HL-60 (cell line): ENCODE measurements at regions not wholly inside any gene's neighbourhood (a gene's known extent, or its start where the extent isn't known, plus 50 kb on each side); places are given as distances from the start of the nearest gene placed in this dataset.

Experiments used
- CTCF ChIP-seq: IDR thresholded peaks from one replicate; pipeline ENCODE4 v1.5.1; 2011; ENCODE audit warnings: low read length, control low read depth, inconsistent platforms; ENCODE audit not compliant: insufficient read depth
- GABPA ChIP-seq: IDR thresholded peaks from 2 replicates; pipeline ENCODE4 v1.6.1; 2012; ENCODE audit warnings: low read depth
- POLR2AphosphoS5 ChIP-seq: IDR thresholded peaks from 2 replicates; pipeline ENCODE4 v1.6.1; 2012; ENCODE audit warnings: low read depth
- REST ChIP-seq: IDR thresholded peaks from 2 replicates; pipeline ENCODE4 v1.6.1; 2012; ENCODE audit warnings: low read depth; ENCODE audit not compliant: insufficient replicate concordance

GRCh38 chr1:22221233-22221780 lies 78.4 kb upstream of the WNT4 start:
- TF ChIP-seq CTCF = no peak
- no peak for TF ChIP-seq GABPA
- no peak for TF ChIP-seq POLR2AphosphoS5
- no peak for TF ChIP-seq REST
